IPS DF 6.9 (cell line): ENCODE measurements at regions not wholly inside any gene's neighbourhood (a gene's known extent, or its start where the extent isn't known, plus 50 kb on each side); places are given as distances from the start of the nearest gene placed in this dataset.

Source experiments
- DNase-seq: peaks from one replicate; pipeline ENCODE4 v3.0.0-alpha.2; 2013; ENCODE audit warnings: low read depth, low spot score
- H3K27ac ChIP-seq: one replicate; pipeline ENCODE4 v1.5.1; 2013; ENCODE audit warnings: low read length, control low read depth
- H3K27me3 ChIP-seq: 2 replicates; pipeline ENCODE4 v1.6.1; 2013; ENCODE audit warnings: mild to moderate bottlenecking, low read length; ENCODE audit not compliant: control insufficient read depth, insufficient read depth
- H3K36me3 ChIP-seq: 2 replicates; pipeline ENCODE4 v1.6.1; 2013; ENCODE audit warnings: low read length; ENCODE audit not compliant: control insufficient read depth, insufficient read depth
- H3K4me1 ChIP-seq: 2 replicates; pipeline ENCODE4 v1.6.1; 2013; ENCODE audit warnings: low read length; ENCODE audit not compliant: control insufficient read depth, insufficient read depth
- H3K4me3 ChIP-seq: 2 replicates; pipeline ENCODE4 v1.5.1; 2013; ENCODE audit warnings: mild to moderate bottlenecking, low read length
- H3K9me3 ChIP-seq: 2 replicates; pipeline ENCODE4 v1.6.1; 2013; ENCODE audit warnings: low read length, inconsistent platforms; ENCODE audit not compliant: control insufficient read depth, insufficient read depth
- WGBS: extraction: QIAGEN DNeasy Blood & Tissue Kit; methylation state at CpG from one replicate; pipeline ENCODE4 v1.1.7; 2013; ENCODE audit warnings: mixed read lengths, missing lambda C conversion rate; ENCODE audit not compliant: insufficient read length, insufficient coverage; 5-methylcytosine and 5-hydroxymethylcytosine counted together

DNA sequence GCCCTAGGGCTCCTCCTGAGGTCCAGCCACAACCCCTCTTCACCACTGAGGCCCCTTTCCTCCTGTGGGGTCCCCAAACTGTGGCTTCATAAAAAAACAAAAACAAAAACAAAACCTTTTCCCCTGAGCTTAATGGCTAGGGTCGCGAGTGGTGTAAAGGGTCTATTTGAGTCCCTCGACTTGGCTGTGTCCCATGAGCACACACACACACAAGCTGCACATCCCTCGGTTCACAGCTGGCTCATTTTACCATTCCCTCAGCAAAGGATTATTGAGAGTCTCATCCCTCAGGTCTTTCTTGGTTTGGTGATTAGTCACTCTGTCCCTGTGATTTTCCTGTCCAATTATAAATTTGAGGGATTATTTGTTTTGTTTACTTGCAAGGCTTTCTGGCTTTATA is 206.1 kb upstream of the SASH1 start:
- H3K9me3 ChIP-seq, result no peaks in the 10 kb centered on the region
- H3K27ac ChIP-seq, result no peak overlapping the region
- DNase-seq, result no peak
- H3K27me3 ChIP-seq, result no peaks in the 10 kb centered on the region
- no peaks in the 10 kb centered on the region for H3K36me3 ChIP-seq
- H3K4me3 ChIP-seq, result no peak overlapping the region
- no peaks in the 10 kb centered on the region for H3K4me1 ChIP-seq
- WGBS, result no CpG with 5 or more reads among the region's 4 CpGs

DNA sequence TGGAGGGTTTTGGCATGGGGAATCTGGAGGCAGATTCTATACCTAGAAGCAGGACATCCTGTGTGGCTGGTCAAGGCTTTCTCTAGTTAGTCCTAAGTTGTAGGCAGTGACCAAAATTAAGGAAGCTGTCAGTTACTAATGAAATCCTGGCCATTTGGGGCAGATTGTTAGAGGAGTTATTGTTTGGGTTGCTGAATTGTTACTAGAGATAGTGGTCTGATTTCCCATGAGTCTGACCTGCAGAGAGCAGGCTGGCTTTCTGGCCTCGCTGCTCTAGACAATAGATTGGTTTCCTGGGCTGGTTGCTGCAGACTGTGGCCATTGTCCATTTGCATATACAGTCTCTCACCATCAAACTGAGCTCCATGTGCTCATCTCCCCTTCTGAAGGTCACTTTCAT is 205.0 kb upstream of the SASH1 start:
- H3K9me3 ChIP-seq, result no peaks in the 10 kb centered on the region
- H3K36me3 ChIP-seq, result no peaks in the 10 kb centered on the region
- no peak overlapping the region for H3K4me3 ChIP-seq
- no peak overlapping the region for H3K27ac ChIP-seq
- H3K27me3 ChIP-seq, result no peaks in the 10 kb centered on the region
- WGBS, result no CpG with 5 or more reads among the region's 1 CpG
- H3K4me1 ChIP-seq, result no peaks in the 10 kb centered on the region
- DNase-seq, result no peak

DNA sequence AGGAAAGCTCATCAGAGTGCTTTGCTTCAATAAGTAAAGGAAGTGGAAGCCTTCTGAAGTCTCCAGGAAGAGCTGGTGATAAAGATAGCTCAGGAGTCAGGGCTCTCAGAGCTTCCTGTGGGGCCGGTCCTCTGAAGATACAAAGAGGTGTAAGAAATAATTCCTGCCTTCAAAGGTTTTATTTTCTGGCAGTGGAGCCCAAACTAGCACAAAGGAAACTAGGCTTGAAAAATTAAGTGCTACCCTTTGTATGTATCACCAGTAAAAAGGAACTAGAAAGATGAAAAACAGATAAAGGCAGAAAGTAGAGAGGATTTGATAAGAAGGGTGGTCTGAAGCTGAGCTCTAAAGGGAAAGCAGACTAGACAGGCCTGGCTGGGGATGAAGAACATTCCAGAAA is 204.1 kb upstream of the SASH1 start:
- Histone ChIP-seq H3K27me3 (no peaks in the 10 kb centered on the region), H3K36me3 (no peaks in the 10 kb centered on the region), H3K4me3 (no peak overlapping the region), H3K9me3 (no peaks in the 10 kb centered on the region), H3K27ac (no peak overlapping the region), H3K4me1 (peaks cover 1% of the 10 kb centered on the region; the same call in 1 of the 2 replicates)
- no peak for DNase-seq
- no CpG with 5 or more reads among the region's 1 CpG for WGBS

DNA sequence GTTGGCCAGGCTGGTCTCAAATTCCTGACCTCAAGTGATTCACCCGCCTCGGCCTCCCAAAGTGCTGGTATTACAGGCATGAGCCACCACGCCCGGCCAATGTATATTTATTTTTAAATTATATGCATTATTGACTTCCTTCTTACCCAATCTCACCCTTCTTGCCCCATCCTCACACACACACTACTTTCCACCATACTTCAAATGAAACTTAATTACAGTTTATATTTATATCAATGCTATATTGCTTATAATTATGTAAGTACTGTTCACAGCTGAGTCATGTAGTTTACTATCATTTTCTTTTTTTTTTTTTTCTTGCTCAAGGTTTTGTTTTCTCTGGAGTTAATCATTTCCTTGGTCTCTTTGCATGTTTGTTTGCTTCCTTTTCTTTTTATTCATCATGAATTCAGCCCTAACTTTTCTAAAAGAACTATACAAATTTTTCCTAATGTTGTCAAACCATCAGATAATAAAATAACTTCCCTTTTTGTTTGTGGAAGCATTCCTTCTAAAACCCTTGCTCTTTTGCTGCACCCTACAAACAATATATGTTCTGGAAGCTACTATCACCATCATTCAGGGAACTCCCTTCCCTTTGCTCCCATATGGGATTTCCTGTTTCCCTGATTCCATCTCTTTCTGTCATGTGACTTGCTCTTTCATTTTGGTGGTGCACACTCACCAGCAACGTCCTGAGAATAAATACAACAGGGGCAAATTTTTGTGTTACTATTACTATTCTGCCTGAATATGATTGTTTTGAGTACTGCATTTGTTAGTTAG is 201.7 kb upstream of the SASH1 start:
- Histone ChIP-seq H3K36me3 (no peaks in the 10 kb centered on the region), H3K27ac (no peak overlapping the region), H3K4me1 (peaks cover 1% of the 10 kb centered on the region; the same call in 1 of the 2 replicates), H3K9me3 (no peaks in the 10 kb centered on the region), H3K27me3 (no peaks in the 10 kb centered on the region), H3K4me3 (no peak overlapping the region)
- WGBS, result no CpG with 5 or more reads among the region's 5 CpGs
- no peak for DNase-seq

DNA sequence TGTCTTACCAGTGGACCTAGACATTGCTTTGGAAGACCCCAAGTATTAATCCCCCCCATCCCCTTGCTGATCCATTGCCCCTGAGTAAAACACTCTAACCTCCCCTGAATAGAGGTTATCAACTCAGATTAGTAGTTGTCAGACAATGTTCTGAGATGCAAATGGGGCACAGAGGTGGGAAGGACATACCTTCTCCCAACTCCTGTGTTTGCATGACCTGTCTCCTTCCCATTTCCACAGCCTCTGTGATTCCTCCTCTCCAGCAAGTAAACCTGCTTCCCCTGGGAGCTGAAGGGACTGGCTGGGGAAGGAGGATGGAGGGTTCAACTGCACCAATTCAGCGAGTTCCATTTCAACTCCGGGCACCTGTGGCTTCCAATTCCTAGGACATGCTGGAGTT is 199.8 kb upstream of the SASH1 start:
- DNase-seq, result no peak
- Histone ChIP-seq H3K27me3 (no peaks in the 10 kb centered on the region), H3K9me3 (no peaks in the 10 kb centered on the region), H3K4me3 (no peak overlapping the region), H3K4me1 (peaks cover 1% of the 10 kb centered on the region; the same call in 1 of the 2 replicates), H3K27ac (no peak overlapping the region), H3K36me3 (no peaks in the 10 kb centered on the region)
- WGBS, result no CpG with 5 or more reads among the region's 2 CpGs

DNA sequence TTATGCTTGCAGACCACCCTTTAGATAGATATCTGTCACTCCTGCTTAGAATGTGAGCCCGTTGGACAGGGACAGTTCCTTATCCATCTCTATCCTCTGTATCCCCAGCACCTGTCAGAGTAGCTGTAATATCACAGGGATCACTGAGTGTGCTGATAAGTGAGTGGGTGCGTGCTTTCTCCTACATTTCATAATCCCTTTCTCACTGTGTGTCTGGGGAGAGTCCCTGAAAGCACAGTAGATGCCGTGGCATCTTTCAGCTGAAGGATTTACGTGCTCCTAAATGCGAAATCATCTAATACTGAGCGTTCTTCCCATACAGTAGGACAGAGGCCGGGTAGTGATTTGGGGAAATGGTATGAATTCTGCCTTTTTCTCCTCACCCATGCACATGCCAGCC is 198.9 kb upstream of the SASH1 start:
- H3K4me3 ChIP-seq, result no peak overlapping the region
- no peak for DNase-seq
- no peaks in the 10 kb centered on the region for H3K27me3 ChIP-seq
- peaks cover 1% of the 10 kb centered on the region; the same call in 1 of the 2 replicates for H3K4me1 ChIP-seq
- H3K36me3 ChIP-seq, result no peaks in the 10 kb centered on the region
- H3K27ac ChIP-seq, result no peak overlapping the region
- WGBS, result no CpG with 5 or more reads among the region's 7 CpGs
- H3K9me3 ChIP-seq, result no peaks in the 10 kb centered on the region

DNA sequence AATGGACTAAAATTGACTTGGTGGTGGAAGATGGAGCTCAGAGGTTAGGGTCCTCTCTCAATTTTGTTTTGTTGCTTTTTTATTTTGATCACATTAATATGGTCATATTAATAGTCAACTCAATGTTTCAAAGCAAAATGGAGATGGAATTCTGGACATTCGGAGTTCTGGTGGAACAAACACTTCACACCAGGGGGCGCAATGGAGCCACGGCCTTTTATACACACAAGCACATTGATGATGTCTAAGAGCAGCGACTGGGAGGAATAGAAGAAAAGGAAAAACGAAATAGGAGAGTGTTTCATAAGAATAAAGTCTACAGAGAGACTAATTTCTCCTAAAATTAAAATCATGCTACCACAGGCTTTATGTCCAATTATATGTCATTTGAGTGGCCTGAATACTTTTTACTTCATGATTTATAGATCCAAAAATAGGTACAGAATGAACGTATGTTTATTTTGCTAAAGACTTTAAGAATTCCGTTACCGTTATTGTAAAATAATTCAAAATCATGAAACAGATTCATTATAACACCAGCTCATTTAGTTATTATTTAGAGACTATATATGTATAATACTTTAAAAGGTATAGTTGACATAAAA is 197.6 kb upstream of the SASH1 start:
- DNase-seq, result peak; percentile 43
- H3K4me3 ChIP-seq, result no peak overlapping the region
- no peaks in the 10 kb centered on the region for H3K36me3 ChIP-seq
- H3K9me3 ChIP-seq, result no peaks in the 10 kb centered on the region
- no peak overlapping the region for H3K27ac ChIP-seq
- peaks cover 1% of the 10 kb centered on the region; the same call in 1 of the 2 replicates for H3K4me1 ChIP-seq
- H3K27me3 ChIP-seq, result no peaks in the 10 kb centered on the region
- whole genome bisulfite sequencing, result no CpG with 5 or more reads among the region's 8 CpGs

DNA sequence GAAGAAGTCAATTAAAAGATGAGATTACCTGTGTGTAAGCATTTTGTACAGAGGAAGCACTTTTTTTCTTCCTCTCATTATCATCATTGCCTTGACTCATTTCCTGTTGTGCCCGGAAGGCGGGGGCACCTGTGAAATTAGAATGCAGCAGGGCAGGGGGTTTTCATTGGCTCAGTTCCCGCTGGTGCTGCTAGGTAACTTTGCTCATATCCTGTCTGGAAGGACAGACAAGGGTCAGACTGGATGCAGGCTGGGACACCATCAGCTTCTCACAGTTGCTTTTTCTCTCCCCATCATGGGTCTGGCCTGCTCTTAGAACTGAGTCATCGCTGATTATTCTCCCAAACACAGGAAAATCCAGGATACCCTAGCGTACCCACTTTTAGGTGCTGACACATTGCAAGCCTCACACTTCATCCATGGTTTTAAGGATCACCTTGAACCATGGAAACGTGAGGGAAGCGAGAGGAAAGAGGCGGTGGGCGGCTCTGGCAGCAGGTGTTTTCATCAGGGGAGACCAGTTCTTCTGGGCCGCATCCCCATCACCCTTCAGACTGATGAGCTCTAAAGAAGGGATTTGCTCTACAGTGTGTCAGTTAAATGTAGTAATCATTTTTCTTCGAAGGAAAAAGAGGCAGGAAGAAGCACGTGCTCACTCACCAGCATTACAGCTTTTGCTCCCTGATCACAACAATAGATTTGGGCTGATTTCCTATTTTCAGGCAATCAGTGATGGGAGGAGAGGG is 195.7 kb upstream of the SASH1 start:
- no peaks in the 10 kb centered on the region for H3K27me3 ChIP-seq
- H3K27ac ChIP-seq, result no peak overlapping the region
- H3K36me3 ChIP-seq, result no peaks in the 10 kb centered on the region
- DNase-seq, result no peak
- WGBS, result no CpG with 5 or more reads among the region's 12 CpGs
- peaks cover 1% of the 10 kb centered on the region; the same call in 1 of the 2 replicates for H3K4me1 ChIP-seq
- H3K9me3 ChIP-seq, result no peaks in the 10 kb centered on the region
- H3K4me3 ChIP-seq, result no peak overlapping the region

DNA sequence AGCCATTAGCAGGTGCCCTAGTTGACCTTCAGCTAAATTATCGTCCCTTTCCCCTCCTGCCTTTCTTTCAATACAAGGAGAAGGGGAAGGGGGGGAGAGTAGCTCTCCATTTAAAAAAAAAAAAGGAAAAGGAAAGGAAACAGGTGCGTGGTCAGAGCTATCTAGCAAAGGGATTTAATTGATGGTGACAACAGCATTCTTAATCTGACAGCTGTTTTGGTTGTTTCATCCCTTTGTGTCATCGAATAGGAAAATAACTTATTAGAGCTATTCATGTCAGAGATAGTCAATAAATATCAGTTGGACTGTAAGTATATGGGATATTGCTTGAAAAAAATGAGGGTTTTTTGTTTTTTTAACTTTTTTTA is 195.2 kb upstream of the SASH1 start:
- Histone ChIP-seq H3K4me3 (no peak overlapping the region), H3K36me3 (no peaks in the 10 kb centered on the region), H3K9me3 (no peaks in the 10 kb centered on the region), H3K4me1 (peaks cover 1% of the 10 kb centered on the region; the same call in 1 of the 2 replicates), H3K27me3 (no peaks in the 10 kb centered on the region), H3K27ac (no peak overlapping the region)
- WGBS, result no CpG with 5 or more reads among the region's 3 CpGs
- no peak for DNase-seq

DNA sequence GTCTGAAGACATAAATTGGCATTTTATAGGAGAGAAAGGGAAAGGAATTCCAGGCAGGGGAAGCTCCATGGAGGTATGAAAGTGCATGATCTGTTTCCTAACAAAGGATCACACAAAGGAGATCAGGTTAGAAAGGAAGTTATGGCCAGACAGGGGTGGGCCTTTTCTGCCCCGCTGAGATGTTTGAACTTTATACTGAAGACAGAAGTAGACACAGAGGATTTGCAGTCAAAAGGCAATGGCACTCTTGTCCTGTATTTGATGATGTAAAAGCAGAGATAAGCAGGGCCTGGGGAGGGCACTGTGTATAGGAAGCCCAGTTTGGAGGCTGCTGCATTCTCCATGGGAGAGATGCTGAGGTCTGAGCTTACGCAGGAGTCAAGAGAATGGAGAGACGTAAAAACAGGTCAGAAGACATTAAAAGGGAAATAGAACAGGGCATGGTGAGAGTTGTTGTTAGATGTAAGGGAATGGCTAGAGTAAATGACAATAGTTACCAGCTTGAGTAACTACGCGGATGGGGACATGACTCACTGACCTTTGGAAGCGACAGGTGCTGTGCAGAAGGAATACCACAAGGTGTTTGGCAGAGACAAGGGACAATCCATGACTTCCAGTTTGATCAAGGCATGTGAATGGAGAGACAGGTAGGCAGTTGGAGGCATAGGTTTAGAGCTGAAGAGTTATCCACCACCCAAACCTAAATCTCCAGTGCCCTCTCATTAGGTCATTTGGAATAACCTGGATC is 190.6 kb upstream of the SASH1 start:
- no peaks in the 10 kb centered on the region for H3K4me1 ChIP-seq
- no peaks in the 10 kb centered on the region for H3K36me3 ChIP-seq
- no CpG with 5 or more reads among the region's 6 CpGs for WGBS
- no peak for DNase-seq
- no peaks in the 10 kb centered on the region for H3K9me3 ChIP-seq
- H3K4me3 ChIP-seq, result no peak overlapping the region
- no peaks in the 10 kb centered on the region for H3K27me3 ChIP-seq
- no peak overlapping the region for H3K27ac ChIP-seq
